ENCODE measurements at regions not wholly inside any gene's neighbourhood (a gene's known extent, or its start where the extent isn't known, plus 50 kb on each side); places are given as distances from the start of the nearest gene placed in this dataset.

- intact Hi-C loops (cut with DNase I), result no loop called here
- H3K36me3 ChIP-seq, result no peaks in the 10 kb centered on the region
Measured at GRCh38 chr2:204207866-204208265, 271.3 kb downstream of the ICOS start.

DNA sequence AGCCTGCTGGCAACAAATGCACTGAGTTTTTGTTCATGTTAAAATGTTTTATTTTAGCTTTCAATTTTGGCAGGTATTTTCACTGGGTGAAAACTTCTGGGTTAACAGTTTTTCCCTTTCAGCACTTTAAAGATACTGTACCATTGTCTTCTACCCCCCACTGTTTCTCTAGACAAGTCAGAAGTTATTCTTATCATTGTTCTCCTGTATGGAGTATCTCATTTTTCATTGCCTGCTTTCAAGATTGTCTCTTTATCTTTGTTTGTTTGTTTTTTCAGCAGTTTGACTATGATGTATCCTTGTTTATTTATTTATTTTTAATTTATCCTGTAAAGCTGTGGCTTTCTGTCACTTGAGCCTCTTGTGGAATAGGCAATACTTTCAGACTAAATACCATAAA is 277.0 kb downstream of the ICOS start:
- DNase-seq (no peak), ATAC-seq (no peak)
- peaks cover 0 to 15% (median 0%) of the 10 kb centered on the region in 11 donors for H3K9me3 ChIP-seq
- intact Hi-C loops (cut with DNase I), result no loop called here
- H3K4me3 ChIP-seq, result no peak overlapping the region
- no peak overlapping the region for H3K27ac ChIP-seq
- no peak for TF ChIP-seq CTCF (IDR thresholded peaks at IDR 0.05)
- no peaks in the 10 kb centered on the region for H3K36me3 ChIP-seq
- H3K4me1 ChIP-seq, result no peaks in the 10 kb centered on the region
- no peaks in the 10 kb centered on the region for H3K27me3 ChIP-seq

More at GRCh38 chr2:204207866-204208265, 271.3 kb downstream of the ICOS start:
- H3K4me3 ChIP-seq, result no peak overlapping the region
- no peaks in the 10 kb centered on the region for H3K4me1 ChIP-seq
- no peaks in the 10 kb centered on the region for H3K9me3 ChIP-seq
- no peak for ATAC-seq
- no peak overlapping the region for H3K27ac ChIP-seq
- 71 to 76% methylated on average over 1 of the region's 1 CpG for WGBS, 2 donors
- no peak for TF ChIP-seq CTCF (IDR thresholded peaks at IDR 0.05)
- no peak for DNase-seq
- H3K27me3 ChIP-seq, result peaks cover 0 to 8% (median 3%) of the 10 kb centered on the region in 7 donors

DNA sequence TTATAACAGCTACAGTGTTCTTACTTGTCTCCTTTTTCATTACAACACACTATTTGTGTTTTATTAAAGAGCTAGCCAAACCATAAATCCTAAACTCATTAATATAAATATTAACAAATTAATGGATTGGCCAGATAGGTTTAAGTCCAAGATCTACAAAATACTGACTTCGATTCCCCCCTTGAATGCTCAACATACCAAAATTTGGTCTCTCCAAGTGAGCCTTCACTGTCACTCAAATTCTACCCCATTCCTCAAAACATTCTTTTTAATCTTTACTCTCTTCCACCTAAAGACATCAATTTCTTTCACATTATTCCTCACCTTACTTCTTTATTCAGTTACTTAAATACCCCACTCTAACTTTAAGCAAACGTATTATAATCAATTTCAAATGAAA is 281.5 kb downstream of the ICOS start:
- WGBS, 2 donors, result 95 to 96% methylated on average over 2 of the region's 2 CpGs
- Histone ChIP-seq H3K4me1 (no peaks in the 10 kb centered on the region), H3K9me3 (peaks cover 0 to 18% (median 2%) of the 10 kb centered on the region in 11 donors), H3K36me3 (no peaks in the 10 kb centered on the region), H3K27ac (no peak overlapping the region), H3K4me3 (no peak overlapping the region), H3K27me3 (no peaks in the 10 kb centered on the region)
- intact Hi-C loops (cut with DNase I), result loop anchor here in 1 of 10 donors (5.0 kb wide), 1 partner anchor 1704 kb away; no protein-coding TSS in a partner anchor
- DNase-seq, result no peak
- no peak for TF ChIP-seq CTCF (IDR thresholded peaks at IDR 0.05)
- ATAC-seq, result no peak

GRCh38 chr2:204219196-204219595 is 282.6 kb downstream of the ICOS start:
- H3K9me3 ChIP-seq, result peaks cover 0 to 12% (median 0%) of the 10 kb centered on the region in 11 donors
- no peak overlapping the region for H3K27ac ChIP-seq
- DNase-seq, result no peak
- H3K36me3 ChIP-seq, result no peaks in the 10 kb centered on the region
- intact Hi-C loops (cut with DNase I), result loop anchor here in 1 of 10 donors (5.0 kb wide), 1 partner anchor 1703 kb away; no protein-coding TSS in a partner anchor
- TF ChIP-seq CTCF (IDR thresholded peaks at IDR 0.05), result no peak
- H3K27me3 ChIP-seq, result no peaks in the 10 kb centered on the region
- H3K4me3 ChIP-seq, result no peak overlapping the region
- ATAC-seq, result no peak
- WGBS, 2 donors, result 94 to 95% methylated on average over 2 of the region's 2 CpGs
- H3K4me1 ChIP-seq, result no peaks in the 10 kb centered on the region

Measured in heart right ventricle (tissue), 16 donors.